ENCODE measurements at regions not wholly inside any gene's neighbourhood (a gene's known extent, or its start where the extent isn't known, plus 50 kb on each side); places are given as distances from the start of the nearest gene placed in this dataset.

DNA sequence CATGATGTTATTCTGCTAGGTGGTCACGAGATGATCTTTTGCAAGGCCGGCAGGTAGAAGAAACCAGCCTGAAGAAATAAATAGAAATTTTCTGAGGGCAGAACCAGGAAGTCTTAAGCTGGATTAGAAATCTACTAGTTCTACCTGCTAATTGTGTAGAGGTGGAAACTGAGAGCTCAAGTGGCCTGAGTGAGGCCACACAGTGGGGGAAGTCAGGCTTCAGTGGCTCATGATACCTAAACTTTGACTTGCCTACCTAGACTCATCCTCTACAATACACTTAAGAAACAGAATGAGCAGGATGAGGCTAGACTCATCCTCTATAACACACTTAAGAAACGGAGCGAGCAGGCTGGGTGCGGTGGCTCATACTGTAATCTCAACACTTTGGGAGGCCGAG lies 134.9 kb upstream of the NDUFV2 start:
- H3K27ac Mint-ChIP-seq, result no peak overlapping the region
- no peaks in the 10 kb centered on the region for H3K4me1 Mint-ChIP-seq (ENCODE audit: low read depth)
- no peaks in the 10 kb centered on the region for H3K36me3 Mint-ChIP-seq (ENCODE audit: low read depth)
- H3K9me3 Mint-ChIP-seq, result no peaks in the 10 kb centered on the region
- intact Hi-C loops (cut with micrococcal nuclease), result no loop called here
- CTCF ChIA-PET, result no interaction called here
- H3K27me3 Mint-ChIP-seq (ENCODE audit: low read depth), result no peaks in the 10 kb centered on the region
- no peak overlapping the region for H3K4me3 Mint-ChIP-seq
- DNase-seq, result no peak

GRCh38 chr18:8969639-8970390 lies 132.7 kb upstream of the NDUFV2 start:
- peaks cover 4% of the 10 kb centered on the region for H3K9me3 Mint-ChIP-seq
- CTCF ChIA-PET, result interaction anchor here (1.4 kb wide), 1 partner anchor 11 kb away, joined by 3 read pairs; no protein-coding TSS in a partner anchor
- no peak overlapping the region for H3K27ac Mint-ChIP-seq
- DNase-seq, result no peak
- intact Hi-C loops (cut with micrococcal nuclease), result no loop called here
- H3K4me1 Mint-ChIP-seq (ENCODE audit: low read depth), result no peaks in the 10 kb centered on the region
- no peaks in the 10 kb centered on the region for H3K27me3 Mint-ChIP-seq (ENCODE audit: low read depth)
- H3K4me3 Mint-ChIP-seq, result no peak overlapping the region
- H3K36me3 Mint-ChIP-seq (ENCODE audit: low read depth), result no peaks in the 10 kb centered on the region

DNA sequence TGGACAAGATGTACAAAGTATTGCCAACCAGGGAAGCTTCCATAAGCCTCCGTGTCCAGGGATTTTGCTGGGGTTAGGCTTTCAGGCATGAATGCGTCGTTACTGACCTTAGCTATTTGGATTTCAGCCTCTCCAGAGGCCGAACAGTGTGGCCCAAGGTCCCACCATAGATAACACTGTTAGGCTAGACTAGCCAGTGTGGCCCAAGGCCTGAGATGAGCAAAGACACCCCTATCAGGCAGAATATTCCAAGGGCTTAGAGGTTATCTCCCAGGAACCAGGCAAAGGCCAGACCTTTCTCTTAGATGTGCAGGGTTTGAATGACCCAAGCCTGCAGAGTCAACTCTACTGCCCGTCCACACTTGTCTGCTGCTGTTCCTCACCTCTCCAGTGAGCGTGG lies 131.7 kb upstream of the NDUFV2 start:
- no peaks in the 10 kb centered on the region for H3K4me1 Mint-ChIP-seq (ENCODE audit: low read depth)
- no peaks in the 10 kb centered on the region for H3K36me3 Mint-ChIP-seq (ENCODE audit: low read depth)
- H3K27ac Mint-ChIP-seq, result no peak overlapping the region
- intact Hi-C loops (cut with micrococcal nuclease), result no loop called here
- H3K9me3 Mint-ChIP-seq, result peaks cover 4% of the 10 kb centered on the region
- CTCF ChIA-PET, result no interaction called here
- H3K27me3 Mint-ChIP-seq (ENCODE audit: low read depth), result no peaks in the 10 kb centered on the region
- no peak for DNase-seq
- no peak overlapping the region for H3K4me3 Mint-ChIP-seq

- H3K4me3 Mint-ChIP-seq, result no peak overlapping the region
- no peaks in the 10 kb centered on the region for H3K27me3 Mint-ChIP-seq (ENCODE audit: low read depth)
- CTCF ChIA-PET, result interaction anchor here (0.5 to 0.9 kb wide), 2 partner anchors 12 to 316 kb away, joined by 6 to 7 read pairs; no protein-coding TSS in a partner anchor
- peaks cover 4% of the 10 kb centered on the region for H3K9me3 Mint-ChIP-seq
- DNase-seq, result no peak
- no peak overlapping the region for H3K27ac Mint-ChIP-seq
- H3K36me3 Mint-ChIP-seq (ENCODE audit: low read depth), result no peaks in the 10 kb centered on the region
- intact Hi-C loops (cut with micrococcal nuclease), result no loop called here
- no peaks in the 10 kb centered on the region for H3K4me1 Mint-ChIP-seq (ENCODE audit: low read depth)
Measured at GRCh38 chr18:8972116-8972515, 130.4 kb upstream of the NDUFV2 start.

DNA sequence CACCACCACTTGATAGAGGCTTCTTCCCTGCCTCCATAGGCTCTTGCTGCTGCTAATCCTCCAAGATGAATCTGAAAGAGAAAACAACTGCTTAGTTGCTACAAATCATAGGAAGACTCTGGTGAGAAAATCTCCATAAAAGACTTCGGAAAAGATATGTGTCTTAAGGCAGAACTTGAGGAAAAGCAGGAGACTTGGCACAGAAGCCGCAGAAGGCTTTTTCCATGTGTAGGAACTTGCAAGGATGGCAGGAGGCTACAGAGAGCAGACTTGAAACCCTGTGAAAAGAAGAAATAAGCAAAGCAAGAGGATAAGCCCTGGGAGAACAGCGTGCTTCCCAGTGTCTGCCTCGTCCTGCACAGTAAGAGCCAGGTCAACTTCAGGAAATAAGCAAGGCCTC lies 128.2 kb upstream of the NDUFV2 start:
- Mint-ChIP-seq H3K27ac (no peak overlapping the region), H3K36me3 (ENCODE audit: low read depth) (no peaks in the 10 kb centered on the region), H3K4me1 (ENCODE audit: low read depth) (no peaks in the 10 kb centered on the region), H3K4me3 (no peak overlapping the region), H3K27me3 (ENCODE audit: low read depth) (no peaks in the 10 kb centered on the region), H3K9me3 (peaks cover 4% of the 10 kb centered on the region)
- intact Hi-C loops (cut with micrococcal nuclease), result no loop called here
- DNase-seq, result no peak
- CTCF ChIA-PET, result no interaction called here

DNA sequence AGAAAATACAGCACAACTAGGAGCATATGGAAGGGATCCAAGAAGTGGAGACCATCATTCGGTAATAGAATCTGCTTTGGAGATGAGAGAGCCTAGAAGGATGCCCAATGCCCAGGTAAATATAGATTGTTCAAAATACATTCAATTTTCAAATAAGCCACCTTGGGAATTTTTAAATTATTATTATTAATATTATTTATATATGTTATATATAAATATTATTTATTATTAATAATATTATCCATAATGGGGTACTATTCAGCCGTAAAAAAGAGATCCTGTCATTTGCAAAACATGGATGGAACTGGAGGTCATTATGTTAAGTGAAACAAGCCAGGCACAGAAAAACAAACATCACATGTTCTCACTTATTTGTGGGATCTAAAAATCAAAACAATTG lies 127.8 kb upstream of the NDUFV2 start:
- CTCF ChIA-PET, result no interaction called here
- H3K27me3 Mint-ChIP-seq (ENCODE audit: low read depth), result no peaks in the 10 kb centered on the region
- H3K27ac Mint-ChIP-seq, result no peak overlapping the region
- H3K4me3 Mint-ChIP-seq, result no peak overlapping the region
- intact Hi-C loops (cut with micrococcal nuclease), result no loop called here
- DNase-seq, result no peak
- H3K9me3 Mint-ChIP-seq, result peaks cover 4% of the 10 kb centered on the region
- H3K4me1 Mint-ChIP-seq (ENCODE audit: low read depth), result no peaks in the 10 kb centered on the region
- no peaks in the 10 kb centered on the region for H3K36me3 Mint-ChIP-seq (ENCODE audit: low read depth)

DNA sequence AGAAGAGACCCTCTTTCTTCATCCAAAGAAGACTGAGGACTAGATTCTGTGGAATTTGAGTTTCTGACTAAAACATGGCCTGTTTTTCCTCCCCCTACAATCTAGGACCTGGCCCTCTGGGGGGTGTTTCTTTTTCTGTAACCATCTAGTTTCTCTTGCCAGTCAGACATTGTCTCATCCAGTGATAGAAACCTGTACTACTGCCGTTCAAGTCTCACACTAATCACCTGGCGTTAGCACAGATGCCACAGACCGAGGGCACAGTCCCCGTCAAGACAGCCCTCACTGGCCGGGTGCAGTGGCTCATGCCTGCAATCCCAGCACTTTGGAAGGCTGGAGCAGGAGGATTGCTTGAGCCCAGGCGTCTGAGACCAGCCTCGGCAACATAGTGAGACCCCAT lies 126.9 kb upstream of the NDUFV2 start:
- H3K36me3 Mint-ChIP-seq (ENCODE audit: low read depth), result no peaks in the 10 kb centered on the region
- no peak overlapping the region for H3K27ac Mint-ChIP-seq
- intact Hi-C loops (cut with micrococcal nuclease), result no loop called here
- CTCF ChIA-PET, result interaction anchor here (0.7 kb wide), 1 partner anchor 550 kb away, joined by 3 read pairs; no protein-coding TSS in a partner anchor
- no peak overlapping the region for H3K4me3 Mint-ChIP-seq
- H3K4me1 Mint-ChIP-seq (ENCODE audit: low read depth), result no peaks in the 10 kb centered on the region
- no peaks in the 10 kb centered on the region for H3K27me3 Mint-ChIP-seq (ENCODE audit: low read depth)
- DNase-seq, result no peak
- H3K9me3 Mint-ChIP-seq, result peaks cover 4% of the 10 kb centered on the region

- intact Hi-C loops (cut with micrococcal nuclease), result no loop called here
- no peak overlapping the region for H3K4me3 Mint-ChIP-seq
- no peaks in the 10 kb centered on the region for H3K4me1 Mint-ChIP-seq (ENCODE audit: low read depth)
- no peaks in the 10 kb centered on the region for H3K27me3 Mint-ChIP-seq (ENCODE audit: low read depth)
- no peaks in the 10 kb centered on the region for H3K36me3 Mint-ChIP-seq (ENCODE audit: low read depth)
- H3K27ac Mint-ChIP-seq, result no peak overlapping the region
- DNase-seq, result no peak
- peaks cover 4% of the 10 kb centered on the region for H3K9me3 Mint-ChIP-seq
- CTCF ChIA-PET, result interaction anchor here (1.0 kb wide), 1 partner anchor 11 kb away, joined by 3 read pairs; no protein-coding TSS in a partner anchor
Measured at GRCh38 chr18:8976606-8977005, 125.9 kb upstream of the NDUFV2 start.

GRCh38 chr18:8977166-8977565 lies 125.3 kb upstream of the NDUFV2 start:
- H3K4me3 Mint-ChIP-seq, result no peak overlapping the region
- no peaks in the 10 kb centered on the region for H3K36me3 Mint-ChIP-seq (ENCODE audit: low read depth)
- intact Hi-C loops (cut with micrococcal nuclease), result no loop called here
- H3K27ac Mint-ChIP-seq, result no peak overlapping the region
- no peaks in the 10 kb centered on the region for H3K27me3 Mint-ChIP-seq (ENCODE audit: low read depth)
- peaks cover 4% of the 10 kb centered on the region for H3K9me3 Mint-ChIP-seq
- no peak for DNase-seq
- H3K4me1 Mint-ChIP-seq (ENCODE audit: low read depth), result no peaks in the 10 kb centered on the region
- CTCF ChIA-PET, result interaction anchor here (1.0 kb wide), 1 partner anchor 11 kb away, joined by 3 read pairs; no protein-coding TSS in a partner anchor

- CTCF ChIA-PET, result no interaction called here
- Mint-ChIP-seq H3K27me3 (ENCODE audit: low read depth) (no peaks in the 10 kb centered on the region), H3K4me1 (ENCODE audit: low read depth) (no peaks in the 10 kb centered on the region), H3K27ac (no peak overlapping the region), H3K36me3 (ENCODE audit: low read depth) (no peaks in the 10 kb centered on the region), H3K9me3 (peaks cover 4% of the 10 kb centered on the region), H3K4me3 (no peak overlapping the region)
- no peak for DNase-seq
- intact Hi-C loops (cut with micrococcal nuclease), result no loop called here
Measured at GRCh38 chr18:8977701-8978100, 124.8 kb upstream of the NDUFV2 start.

DNA sequence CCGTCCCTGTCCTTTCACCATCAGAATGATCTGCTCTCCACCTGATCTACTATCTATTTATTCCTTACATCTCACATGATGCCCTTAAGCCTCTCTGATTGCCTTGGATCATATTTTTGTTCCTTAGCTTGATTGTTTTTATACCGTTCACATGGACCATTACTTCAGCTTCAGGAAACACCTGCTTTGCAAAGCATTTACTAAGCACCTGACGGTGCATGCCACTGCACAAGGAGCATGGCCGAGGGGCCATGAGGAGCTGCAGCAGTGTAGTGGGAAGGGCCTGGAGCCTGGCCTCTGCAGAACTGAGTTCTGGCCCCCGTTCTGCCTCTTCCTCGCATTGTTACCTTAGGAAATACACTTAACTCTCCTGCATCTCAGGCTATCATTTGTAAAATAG lies 124.1 kb upstream of the NDUFV2 start:
- no peak overlapping the region for H3K4me3 Mint-ChIP-seq
- H3K36me3 Mint-ChIP-seq (ENCODE audit: low read depth), result no peaks in the 10 kb centered on the region
- H3K4me1 Mint-ChIP-seq (ENCODE audit: low read depth), result no peaks in the 10 kb centered on the region
- no peak overlapping the region for H3K27ac Mint-ChIP-seq
- intact Hi-C loops (cut with micrococcal nuclease), result no loop called here
- H3K9me3 Mint-ChIP-seq, result peaks cover 2% of the 10 kb centered on the region
- no peak for DNase-seq
- H3K27me3 Mint-ChIP-seq (ENCODE audit: low read depth), result no peaks in the 10 kb centered on the region
- CTCF ChIA-PET, result no interaction called here

GRCh38 chr18:8979258-8979988 lies 123.1 kb upstream of the NDUFV2 start:
- no peaks in the 10 kb centered on the region for H3K36me3 Mint-ChIP-seq (ENCODE audit: low read depth)
- H3K27me3 Mint-ChIP-seq (ENCODE audit: low read depth), result no peaks in the 10 kb centered on the region
- intact Hi-C loops (cut with micrococcal nuclease), result no loop called here
- no peaks in the 10 kb centered on the region for H3K9me3 Mint-ChIP-seq
- DNase-seq, result no peak
- CTCF ChIA-PET, result interaction anchor here (1.0 to 1.3 kb wide), 3 partner anchors 9 to 325 kb away, joined by 3 to 7 read pairs (median 4); no protein-coding TSS in a partner anchor
- no peak overlapping the region for H3K4me3 Mint-ChIP-seq
- no peak overlapping the region for H3K27ac Mint-ChIP-seq
- no peaks in the 10 kb centered on the region for H3K4me1 Mint-ChIP-seq (ENCODE audit: low read depth)

DNA sequence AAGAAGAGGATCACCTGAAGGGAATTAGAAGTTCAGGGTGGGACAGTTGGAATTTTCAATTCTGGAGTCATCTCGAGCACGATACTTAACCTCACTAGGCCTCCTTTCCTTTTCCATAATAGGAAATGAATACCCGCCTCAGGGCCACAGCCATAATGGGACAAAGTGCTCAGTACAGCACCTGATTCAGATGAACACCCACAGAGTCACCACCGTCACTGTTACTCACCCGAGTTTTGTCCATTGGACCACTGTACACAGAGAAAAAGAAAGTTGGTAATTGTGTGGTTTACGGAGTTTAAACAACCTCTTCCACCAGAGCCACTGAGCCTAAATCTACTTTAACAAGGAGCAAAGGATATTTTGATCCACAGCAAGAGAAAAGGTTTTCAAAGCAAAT lies 122.0 kb upstream of the NDUFV2 start:
- no peaks in the 10 kb centered on the region for H3K36me3 Mint-ChIP-seq (ENCODE audit: low read depth)
- no peaks in the 10 kb centered on the region for H3K9me3 Mint-ChIP-seq
- H3K27ac Mint-ChIP-seq, result no peak overlapping the region
- intact Hi-C loops (cut with micrococcal nuclease), result no loop called here
- H3K4me3 Mint-ChIP-seq, result no peak overlapping the region
- CTCF ChIA-PET, result interaction anchor here (1.4 kb wide), 1 partner anchor 11 kb away, joined by 3 read pairs; no protein-coding TSS in a partner anchor
- no peak for DNase-seq
- no peaks in the 10 kb centered on the region for H3K27me3 Mint-ChIP-seq (ENCODE audit: low read depth)
- no peaks in the 10 kb centered on the region for H3K4me1 Mint-ChIP-seq (ENCODE audit: low read depth)
